Colonic mucosa (tissue), 4 donors: ENCODE measurements at regions not wholly inside any gene's neighbourhood (a gene's known extent, or its start where the extent isn't known, plus 50 kb on each side); places are given as distances from the start of the nearest gene placed in this dataset.
A peak's percentile ranks its signal among the peaks of the same experiment; 100 is the strongest.

Source experiments
- DNase-seq: peaks from one replicate; pipeline ENCODE4 v3.0.0-alpha.2; 2020
- H3K27ac ChIP-seq: fragments of 200-600 bp; one replicate; pipeline ENCODE4 v1.8.0; 2021
- H3K27me3 ChIP-seq: fragments of 200-600 bp; one replicate; pipeline ENCODE4 v1.8.0; 2021
- H3K36me3 ChIP-seq: fragments of 200-600 bp; one replicate; pipeline ENCODE4 v1.8.0; 2021
- H3K4me1 ChIP-seq: fragments of 200-600 bp; one replicate; pipeline ENCODE4 v1.8.0; 2021; ENCODE audit warnings: mild to moderate bottlenecking
- H3K4me3 ChIP-seq: fragments of 200-600 bp; one replicate; pipeline ENCODE4 v1.8.0; 2021
- H3K9ac ChIP-seq, 2 donors: one replicate each; pipeline ENCODE4 v1.7.0; 2013; ENCODE audit warnings: control low read depth in 2 of 2, low read depth in 2 of 2, low read length in 2 of 2
- H3K9me3 ChIP-seq: fragments of 200-600 bp; one replicate; pipeline ENCODE4 v1.8.0; 2021
- CTCF ChIP-seq: fragments of 200-600 bp; IDR thresholded peaks from one replicate; pipeline ENCODE4 v1.8.0; 2022; ENCODE audit warnings: antibody characterized with exemption, mild to moderate bottlenecking
- intact Hi-C: fragments of 100-400 bp; cut with DNase I; formaldehyde crosslinking; loops from one replicate; pipeline ENCODE4 v1.14.1; 2022
- donor health status: healthy.
- donor health status: DM: no; HTN: no; CAD: no.
- donor health status: DM: no; HTN: no; CAD: no.

- intact Hi-C loops: loop anchor here (10.0 kb wide), 1 partner anchor 128 kb away; no protein-coding TSS in a partner anchor
- no peaks in the 10 kb centered on the region for H3K9me3 ChIP-seq
- DNase-seq: peak; percentile 13
Measured at GRCh38 chr16:85426806-85427205, 186.3 kb upstream of the GSE1 start.

GRCh38 chr16:85428168-85428898, 184.8 kb upstream of the GSE1 start:
- intact Hi-C loops: loop anchor here (10.0 kb wide), 1 partner anchor 126 kb away; no protein-coding TSS in a partner anchor
- H3K9me3 ChIP-seq: no peaks in the 10 kb centered on the region
- H3K27ac ChIP-seq: no peak overlapping the region
- H3K36me3 ChIP-seq: no peaks in the 10 kb centered on the region
- no peak overlapping the region for H3K9ac ChIP-seq
- no peaks in the 10 kb centered on the region for H3K27me3 ChIP-seq
- peak; percentile 56 for DNase-seq
- H3K4me3 ChIP-seq: no peak overlapping the region
- H3K4me1 ChIP-seq: peaks cover 3% of the 10 kb centered on the region
- peak; percentile 46 for TF ChIP-seq CTCF

More at GRCh38 chr16:85426806-85427205, 186.3 kb upstream of the GSE1 start:
- Histone ChIP-seq H3K4me1 (peaks cover 10% of the 10 kb centered on the region), H3K4me3 (no peak overlapping the region), H3K27ac (no peak overlapping the region), H3K9ac (no peak overlapping the region), H3K36me3 (no peaks in the 10 kb centered on the region), H3K27me3 (no peaks in the 10 kb centered on the region)
- no peak for TF ChIP-seq CTCF

DNA sequence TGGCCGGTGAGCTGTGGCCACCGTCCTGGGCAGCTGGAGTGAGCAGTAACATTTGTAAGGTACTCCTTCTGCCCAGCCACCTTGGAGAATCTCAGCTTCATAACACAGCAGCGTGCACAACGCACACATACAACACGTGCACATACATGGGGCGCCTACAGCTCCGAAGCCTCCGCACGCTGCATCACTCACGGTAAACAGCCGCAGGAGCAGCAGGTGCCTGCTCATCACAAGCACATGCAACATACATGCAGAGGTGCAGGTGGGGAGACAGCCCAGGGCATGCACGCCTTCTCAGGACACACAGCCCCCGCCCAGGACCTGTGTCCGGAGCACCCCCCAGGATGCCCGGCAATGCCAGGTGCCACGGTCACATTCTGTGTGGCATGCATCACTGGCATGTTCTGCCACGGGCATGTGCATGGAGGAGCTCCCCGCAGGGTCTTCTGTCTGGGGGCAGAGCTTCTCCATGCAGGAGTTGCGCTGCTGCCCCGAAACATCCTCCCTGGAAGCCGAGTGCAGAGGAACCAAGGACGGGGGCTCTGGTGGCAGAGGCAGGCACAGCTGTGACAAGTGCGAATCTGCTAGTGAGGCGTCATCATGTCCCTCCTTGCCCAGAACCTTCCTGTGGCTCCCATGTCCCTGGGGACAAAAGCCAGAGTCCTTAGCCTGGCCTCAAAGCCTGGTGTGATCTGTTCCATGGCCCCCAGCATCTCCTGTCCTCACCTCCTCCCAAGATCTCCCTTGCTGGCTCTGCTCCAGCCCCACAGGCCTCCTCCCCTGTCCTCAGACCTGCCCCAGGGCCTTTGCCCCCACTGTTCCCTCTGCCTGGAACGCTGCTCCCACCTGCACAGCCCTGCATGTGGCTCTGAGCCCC, 184.0 kb upstream of the GSE1 start:
- no peak for TF ChIP-seq CTCF

DNA sequence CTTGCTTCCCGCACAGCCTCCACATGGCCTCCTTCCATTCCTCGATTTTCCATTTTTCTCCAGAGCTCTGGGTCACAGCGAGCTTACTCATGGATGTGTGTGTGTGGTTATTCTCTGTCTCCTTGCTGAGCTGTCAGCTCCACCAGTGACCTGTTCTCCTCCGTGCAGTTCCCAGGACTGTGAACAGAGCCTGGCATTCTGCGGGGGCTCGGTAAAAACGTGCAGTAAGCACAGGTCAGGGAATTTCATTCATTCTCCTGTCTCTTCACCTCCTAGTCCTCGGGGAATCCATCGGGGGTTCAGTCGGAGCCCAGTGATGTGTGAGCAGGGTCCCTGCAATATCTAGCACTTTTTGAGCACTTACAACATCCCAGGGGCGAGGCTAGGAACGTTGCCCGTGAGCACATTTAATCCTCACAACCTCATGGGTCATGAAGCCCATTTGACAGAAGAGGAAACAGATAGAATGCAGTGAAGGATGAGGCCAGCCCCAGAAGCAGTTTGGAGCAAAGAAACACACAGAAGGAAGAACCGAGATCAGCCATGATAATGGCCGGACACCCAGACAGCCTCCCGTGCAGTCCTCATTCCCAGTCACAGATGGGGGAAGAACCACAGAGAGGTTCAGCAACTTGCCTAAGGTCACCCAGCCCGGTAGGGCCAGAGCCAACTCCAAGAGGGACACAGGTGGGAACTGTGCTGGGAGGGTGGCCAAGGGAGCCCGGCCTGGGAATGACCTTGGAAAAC, 183.2 kb upstream of the GSE1 start:
- no peak for TF ChIP-seq CTCF
- peak; percentile 11 for DNase-seq
- intact Hi-C loops: loop anchor here (10.0 kb wide), 1 partner anchor 125 kb away; no protein-coding TSS in a partner anchor
- Histone ChIP-seq H3K4me3 (no peak overlapping the region), H3K36me3 (no peaks in the 10 kb centered on the region), H3K9ac (no peak overlapping the region), H3K4me1 (no peaks in the 10 kb centered on the region), H3K27me3 (no peaks in the 10 kb centered on the region), H3K27ac (no peak overlapping the region), H3K9me3 (no peaks in the 10 kb centered on the region)

More for the DNA sequence above, 184.0 kb upstream of the GSE1 start:
- H3K27me3 ChIP-seq: no peaks in the 10 kb centered on the region
- H3K36me3 ChIP-seq: no peaks in the 10 kb centered on the region
- H3K27ac ChIP-seq: no peak overlapping the region
- no peaks in the 10 kb centered on the region for H3K9me3 ChIP-seq
- intact Hi-C loops: loop anchor here (10.0 kb wide), 1 partner anchor 126 kb away; no protein-coding TSS in a partner anchor
- DNase-seq: peak; percentile 17
- no peak overlapping the region for H3K4me3 ChIP-seq
- no peaks in the 10 kb centered on the region for H3K4me1 ChIP-seq
- H3K9ac ChIP-seq: no peak overlapping the region
